Heart left ventricle (tissue), 13 donors: ENCODE measurements at regions not wholly inside any gene's neighbourhood (a gene's known extent, or its start where the extent isn't known, plus 50 kb on each side); places are given as distances from the start of the nearest gene placed in this dataset.

Experiments used
- POLR2A ChIP-seq, 2 donors: fragments of 450-650 bp; IDR thresholded peaks; one replicate each; pipeline ENCODE4 v1.6.1; 2017; ENCODE audit warnings: antibody characterized with exemption in 2 of 2, mild to moderate bottlenecking in 2 of 2, moderate library complexity in 2 of 2
- TF ChIP-seq, protein P1 (sequence below), 12 donors: fragments of 200-600 bp; sonication (generic) in 4 of 12; IDR thresholded peaks; one replicate each; pipeline versions ENCODE4 v1.5.0 to v1.8.0; 2018 to 2022; ENCODE audit warnings: antibody characterized with exemption in 12 of 12, mild to moderate bottlenecking in 5 of 12
- donor health status: ischemic (EF 13 %, LVEDD 7.1; RV severe dilation, severe dysfunction).
- donor health status: DM: no; HTN: yes; CAD: no.
- donor health status: DM: no; HTN: no; CAD: no.
- donor health status: ischemic (EF 25% LVEDD 6.9; RV normal size, moderate dysfunction).
- donor health status: ischemic (EF 25% LVEDD 5.7; RV mildly dilated, moderate dysfunction).
- donor health status: ischemic (EF 35%, LVEDD 5.7; RV mildly dilated, moderate dysfunction).
- donor health status: nonischemic (EF 11% LVEDD 7.7; RV severe dilation, severe dysfunction).
- donor health status: DM: yes; HTN: yes; CAD: no.
- donor health status: PGD.
- donor health status: ischemic (EF 29% LVEDD 5.4; RV normal size, mild dysfunction).
- donor health status: nonischemic (EF 23%, LVEDD 6.1; RV moderate dilation, normal function).

DNA sequence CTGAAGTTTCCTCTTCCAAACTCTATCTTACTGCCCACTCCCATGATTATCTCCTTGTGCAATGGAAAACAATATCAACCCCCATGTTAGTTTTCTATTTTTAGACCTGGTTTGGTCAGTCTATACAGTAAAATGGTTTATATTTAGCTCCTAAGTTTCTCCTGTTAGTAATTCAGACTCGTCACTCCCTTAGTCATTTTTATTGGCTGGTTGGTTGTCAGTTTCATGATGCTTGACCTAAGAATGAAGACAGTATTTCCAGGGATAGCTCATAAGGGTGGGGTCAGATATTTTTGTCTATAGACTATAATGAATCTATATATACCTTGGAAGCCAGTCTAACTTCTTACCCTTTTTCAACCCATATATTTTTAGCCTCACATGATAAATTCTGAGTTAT lies 61.4 kb upstream of the NEUROD1 start:
- TF ChIP-seq, protein P1, sequence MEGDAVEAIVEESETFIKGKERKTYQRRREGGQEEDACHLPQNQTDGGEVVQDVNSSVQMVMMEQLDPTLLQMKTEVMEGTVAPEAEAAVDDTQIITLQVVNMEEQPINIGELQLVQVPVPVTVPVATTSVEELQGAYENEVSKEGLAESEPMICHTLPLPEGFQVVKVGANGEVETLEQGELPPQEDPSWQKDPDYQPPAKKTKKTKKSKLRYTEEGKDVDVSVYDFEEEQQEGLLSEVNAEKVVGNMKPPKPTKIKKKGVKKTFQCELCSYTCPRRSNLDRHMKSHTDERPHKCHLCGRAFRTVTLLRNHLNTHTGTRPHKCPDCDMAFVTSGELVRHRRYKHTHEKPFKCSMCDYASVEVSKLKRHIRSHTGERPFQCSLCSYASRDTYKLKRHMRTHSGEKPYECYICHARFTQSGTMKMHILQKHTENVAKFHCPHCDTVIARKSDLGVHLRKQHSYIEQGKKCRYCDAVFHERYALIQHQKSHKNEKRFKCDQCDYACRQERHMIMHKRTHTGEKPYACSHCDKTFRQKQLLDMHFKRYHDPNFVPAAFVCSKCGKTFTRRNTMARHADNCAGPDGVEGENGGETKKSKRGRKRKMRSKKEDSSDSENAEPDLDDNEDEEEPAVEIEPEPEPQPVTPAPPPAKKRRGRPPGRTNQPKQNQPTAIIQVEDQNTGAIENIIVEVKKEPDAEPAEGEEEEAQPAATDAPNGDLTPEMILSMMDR (IDR thresholded peaks at IDR 0.05), result no peak
- no peak for TF ChIP-seq POLR2A (IDR thresholded peaks at IDR 0.05)
